ENCODE measurements at regions not wholly inside any gene's neighbourhood (a gene's known extent, or its start where the extent isn't known, plus 50 kb on each side); places are given as distances from the start of the nearest gene placed in this dataset.

DNA sequence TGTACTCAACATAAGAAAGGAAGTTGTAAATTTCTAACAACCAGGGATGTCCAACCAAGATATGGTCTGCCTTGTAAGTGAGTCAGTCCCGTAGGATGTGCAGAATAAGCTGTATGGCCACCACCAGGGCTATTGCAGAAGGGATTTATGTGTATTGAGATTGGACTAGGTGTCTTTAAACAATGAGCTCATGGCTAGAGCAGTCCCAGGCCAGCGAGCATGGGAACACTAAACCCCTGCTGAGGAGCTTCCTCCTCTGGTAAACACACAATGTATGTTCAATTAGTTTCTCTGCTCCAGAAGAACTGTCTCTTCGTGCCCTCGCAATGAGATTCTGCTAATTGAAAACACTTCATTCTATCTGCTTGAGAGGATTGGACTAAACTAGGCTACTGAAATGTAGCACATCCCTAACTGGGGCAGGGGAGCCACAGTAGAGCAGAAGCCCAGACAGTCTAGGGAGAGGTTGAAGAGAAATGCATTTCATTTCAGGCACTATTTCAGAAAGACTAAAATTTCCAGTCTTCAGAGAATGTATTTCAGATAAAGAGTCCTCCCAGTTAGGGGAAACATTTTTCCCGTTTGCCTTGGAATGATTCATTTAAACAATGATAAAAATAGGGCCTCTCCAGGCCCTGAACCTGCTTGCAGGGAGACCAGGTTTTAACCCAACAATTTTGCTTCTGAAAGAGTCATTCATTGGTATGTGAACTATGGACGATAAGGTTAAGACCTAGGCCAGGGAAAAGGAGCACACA lies 154.7 kb downstream of the FAM114A2 start:
- TF ChIP-seq, protein P1, sequence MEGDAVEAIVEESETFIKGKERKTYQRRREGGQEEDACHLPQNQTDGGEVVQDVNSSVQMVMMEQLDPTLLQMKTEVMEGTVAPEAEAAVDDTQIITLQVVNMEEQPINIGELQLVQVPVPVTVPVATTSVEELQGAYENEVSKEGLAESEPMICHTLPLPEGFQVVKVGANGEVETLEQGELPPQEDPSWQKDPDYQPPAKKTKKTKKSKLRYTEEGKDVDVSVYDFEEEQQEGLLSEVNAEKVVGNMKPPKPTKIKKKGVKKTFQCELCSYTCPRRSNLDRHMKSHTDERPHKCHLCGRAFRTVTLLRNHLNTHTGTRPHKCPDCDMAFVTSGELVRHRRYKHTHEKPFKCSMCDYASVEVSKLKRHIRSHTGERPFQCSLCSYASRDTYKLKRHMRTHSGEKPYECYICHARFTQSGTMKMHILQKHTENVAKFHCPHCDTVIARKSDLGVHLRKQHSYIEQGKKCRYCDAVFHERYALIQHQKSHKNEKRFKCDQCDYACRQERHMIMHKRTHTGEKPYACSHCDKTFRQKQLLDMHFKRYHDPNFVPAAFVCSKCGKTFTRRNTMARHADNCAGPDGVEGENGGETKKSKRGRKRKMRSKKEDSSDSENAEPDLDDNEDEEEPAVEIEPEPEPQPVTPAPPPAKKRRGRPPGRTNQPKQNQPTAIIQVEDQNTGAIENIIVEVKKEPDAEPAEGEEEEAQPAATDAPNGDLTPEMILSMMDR (conservative IDR thresholded peaks at IDR 0.05; ENCODE audit: low read depth, low read length) = no peak
- DNase-seq (ENCODE audit: low read depth) = no peak
- H3K4me3 ChIP-seq (ENCODE audit: low read length) = no peak overlapping the region

DNA sequence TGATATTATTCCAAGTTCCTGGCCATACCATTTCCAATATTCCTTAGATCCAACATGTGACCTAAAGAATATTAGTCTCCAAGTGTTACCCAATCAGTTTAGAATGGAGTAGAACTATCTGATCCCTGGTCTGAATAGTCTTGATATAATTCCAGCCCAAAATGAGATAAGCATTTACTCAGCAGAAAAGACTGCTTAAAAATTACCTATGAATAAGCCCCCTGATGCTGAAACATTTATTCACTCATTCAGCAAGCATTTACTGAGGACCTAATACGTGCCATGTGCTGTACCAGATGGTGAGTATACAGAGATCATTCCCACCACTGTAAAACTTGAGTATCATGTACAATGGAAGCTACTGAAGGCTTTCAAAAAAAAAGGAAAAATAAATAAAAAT lies 157.0 kb downstream of the FAM114A2 start:
- DNase-seq (ENCODE audit: low read depth) = no peak
- TF ChIP-seq, protein P1 (conservative IDR thresholded peaks at IDR 0.05; ENCODE audit: low read depth, low read length) = no peak
- no peak overlapping the region for H3K4me3 ChIP-seq (ENCODE audit: low read length)

DNA sequence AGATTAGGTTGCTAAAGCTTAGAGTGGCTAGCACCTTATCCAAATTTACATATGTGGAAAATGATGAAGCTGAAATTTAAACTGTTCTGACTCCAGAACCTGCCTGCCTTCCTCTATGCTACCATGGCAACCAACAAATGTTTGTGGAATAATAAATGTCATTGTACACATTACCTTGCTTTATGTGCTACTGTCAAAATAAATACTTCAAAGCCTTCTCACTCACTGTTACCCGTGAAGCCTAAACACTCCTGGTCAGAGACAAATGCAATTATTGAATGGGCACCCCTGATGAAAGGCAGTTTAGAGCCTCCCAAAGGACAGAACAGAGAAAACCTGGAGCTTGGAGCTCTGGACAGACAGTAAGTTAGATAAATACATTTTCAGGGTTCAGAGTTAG lies 158.6 kb downstream of the FAM114A2 start:
- DNase-seq (ENCODE audit: low read depth) = no peak
- TF ChIP-seq, protein P1 (conservative IDR thresholded peaks at IDR 0.05; ENCODE audit: low read depth, low read length) = no peak
- no peak overlapping the region for H3K4me3 ChIP-seq (ENCODE audit: low read length)

DNA sequence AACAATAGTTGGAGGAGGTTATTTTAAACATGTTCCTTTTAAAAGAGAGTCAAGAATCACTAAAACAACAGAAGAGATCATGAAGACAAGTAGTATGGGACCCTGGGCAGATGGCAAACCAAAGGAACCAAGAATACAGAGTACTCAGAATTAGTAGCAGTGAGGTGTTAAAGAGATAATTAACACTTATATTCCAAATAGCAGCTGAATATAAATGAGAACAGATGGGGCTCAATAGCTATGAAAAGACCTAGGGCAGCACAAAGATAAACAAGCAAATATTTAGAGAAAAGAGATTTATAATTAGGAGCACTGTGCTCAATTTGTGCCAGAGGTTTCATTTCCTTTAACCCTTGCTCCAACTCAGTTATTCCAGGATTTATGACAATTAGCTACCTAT lies 159.1 kb downstream of the FAM114A2 start:
- H3K4me3 ChIP-seq (ENCODE audit: low read length) = no peak overlapping the region

DNA sequence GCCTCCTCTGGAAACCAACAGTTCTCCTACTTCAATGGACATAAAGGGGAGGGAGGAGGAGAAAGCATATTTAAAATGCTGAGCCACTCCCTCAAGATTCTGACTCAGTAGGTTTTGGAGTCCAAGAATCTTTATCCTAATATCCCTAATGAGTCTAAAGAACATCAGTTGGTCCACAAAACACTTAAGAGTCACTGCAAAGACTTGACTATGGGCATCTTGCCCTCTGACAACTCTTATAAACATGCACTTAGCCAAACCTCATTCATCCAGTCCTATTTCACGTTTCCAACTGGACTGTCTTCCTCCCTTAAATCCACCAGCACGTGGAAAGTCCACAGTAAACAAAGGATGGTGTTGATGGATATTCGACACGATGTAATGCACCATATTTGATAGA lies 172.5 kb downstream of the FAM114A2 start:
- TF ChIP-seq, protein P1 (conservative IDR thresholded peaks at IDR 0.05; ENCODE audit: low read depth, low read length) = no peak
- DNase-seq (ENCODE audit: low read depth) = no peak

More for the DNA sequence above, 159.1 kb downstream of the FAM114A2 start:
- DNase-seq (ENCODE audit: low read depth) = no peak
- TF ChIP-seq, protein P1 (conservative IDR thresholded peaks at IDR 0.05; ENCODE audit: low read depth, low read length) = no peak

DNA sequence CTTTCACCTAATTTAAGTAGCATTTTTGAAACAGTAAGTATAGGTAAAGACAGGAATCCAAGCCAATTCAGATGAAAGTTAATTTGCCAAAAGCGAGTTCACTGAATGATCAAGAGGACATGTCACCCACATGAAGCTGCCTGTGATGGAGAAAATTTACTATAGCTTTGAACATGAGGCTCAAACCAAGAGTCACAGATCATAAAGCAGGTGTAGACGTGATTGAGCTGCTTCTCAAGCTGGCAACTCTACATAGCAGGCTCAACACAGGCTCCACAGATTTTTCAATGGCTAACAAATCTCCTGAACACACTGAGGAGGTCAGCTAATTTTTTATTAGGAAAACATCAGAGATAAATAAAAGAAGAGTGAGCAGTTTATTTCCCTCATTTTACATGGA lies 173.7 kb downstream of the FAM114A2 start:
- DNase-seq (ENCODE audit: low read depth) = no peak
- TF ChIP-seq, protein P1 (conservative IDR thresholded peaks at IDR 0.05; ENCODE audit: low read depth, low read length) = no peak
- H3K4me3 ChIP-seq (ENCODE audit: low read length) = no peak overlapping the region

More for the DNA sequence above, 172.5 kb downstream of the FAM114A2 start:
- H3K4me3 ChIP-seq (ENCODE audit: low read length) = no peak overlapping the region

DNA sequence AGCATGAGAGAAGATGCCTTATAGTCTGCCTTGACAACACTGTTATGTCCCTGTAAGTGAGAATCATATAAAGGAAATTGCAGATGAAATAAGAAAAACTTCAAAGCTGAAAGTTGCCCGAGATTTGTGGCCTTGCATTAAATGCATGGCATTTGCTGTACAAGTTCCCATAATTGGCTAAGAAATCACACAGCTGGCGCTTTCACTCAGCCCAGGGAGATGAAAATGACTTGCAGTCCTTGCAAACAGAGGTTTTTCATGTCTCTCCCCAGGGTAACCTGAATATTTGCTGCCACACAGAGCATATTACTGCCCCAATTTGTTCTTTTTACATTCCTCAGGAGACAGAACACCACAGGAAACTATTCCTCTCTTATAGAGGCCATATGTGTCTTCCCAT lies 174.8 kb downstream of the FAM114A2 start:
- no peak for DNase-seq (ENCODE audit: low read depth)
- TF ChIP-seq, protein P1 (conservative IDR thresholded peaks at IDR 0.05; ENCODE audit: low read depth, low read length) = no peak

More for the DNA sequence above, 174.8 kb downstream of the FAM114A2 start:
- no peak overlapping the region for H3K4me3 ChIP-seq (ENCODE audit: low read length)
